ENCODE measurements at regions not wholly inside any gene's neighbourhood (a gene's known extent, or its start where the extent isn't known, plus 50 kb on each side); places are given as distances from the start of the nearest gene placed in this dataset.
"Not testable (repeated sequence)": the region's sequence is repeated elsewhere in the genome, so short reads cannot be mapped to it uniquely, and the experiment has no call there.

- 56 to 71% methylated on average over 5 to 6 of the region's 6 CpGs for WGBS, 2 donors
- Histone ChIP-seq H3K4me1 (no peaks in the 10 kb centered on the region), H3K9me3 (no peaks in the 10 kb centered on the region), H3K4me3 (no peak overlapping the region), H3K36me3 (no peaks in the 10 kb centered on the region), H3K27ac (no peak overlapping the region), H3K27me3 (peaks cover 0 to 20% (median 0%) of the 10 kb centered on the region in 4 donors)
- TF ChIP-seq CTCF (IDR thresholded peaks at IDR 0.05) (no peak), POLR2A (IDR thresholded peaks at IDR 0.05) (no peak)
- DNase-seq, result no peak
- intact Hi-C loops (cut with DNase I), result no loop called here
Observed at GRCh38 chr19:29886586-29886985, 55.5 kb upstream of the URI1 start.

- no peak for TF ChIP-seq POLR2A (IDR thresholded peaks at IDR 0.05)
- no peak for TF ChIP-seq CTCF (IDR thresholded peaks at IDR 0.05)
- Histone ChIP-seq H3K4me3 (no peak overlapping the region), H3K27me3 (peaks cover 0 to 15% (median 0%) of the 10 kb centered on the region in 4 donors), H3K4me1 (no peaks in the 10 kb centered on the region), H3K27ac (no peak overlapping the region), H3K36me3 (no peaks in the 10 kb centered on the region), H3K9me3 (no peaks in the 10 kb centered on the region)
- DNase-seq, result no peak
- intact Hi-C loops (cut with DNase I), result no loop called here
- WGBS, 2 donors, result 0 to 10% methylated on average over 1 to 2 of the region's 2 CpGs
Observed at GRCh38 chr19:29887442-29887855, 54.6 kb upstream of the URI1 start.

GRCh38 chr19:29888047-29888446 lies 54.0 kb upstream of the URI1 start:
- H3K27ac ChIP-seq; H3K4me1 ChIP-seq; H3K4me3 ChIP-seq; intact Hi-C loops (cut with DNase I); H3K9me3 ChIP-seq; DNase-seq; H3K36me3 ChIP-seq: not testable (repeated sequence)
- 89 to 96% methylated on average over 3 of the region's 3 CpGs for WGBS, 2 donors
- H3K27me3 ChIP-seq, result peaks cover 0 to 11% (median 0%) of the 10 kb centered on the region in 4 donors

GRCh38 chr19:29889702-29890101 lies 52.3 kb upstream of the URI1 start:
- Histone ChIP-seq H3K27me3 (peaks cover 0 to 12% (median 0%) of the 10 kb centered on the region in 4 donors), H3K9me3 (no peaks in the 10 kb centered on the region), H3K4me1 (no peaks in the 10 kb centered on the region), H3K36me3 (no peaks in the 10 kb centered on the region), H3K27ac (no peak overlapping the region), H3K4me3 (no peak overlapping the region)
- intact Hi-C loops (cut with DNase I), result no loop called here
- DNase-seq, result no peak
- TF ChIP-seq POLR2A (IDR thresholded peaks at IDR 0.05) (no peak), CTCF (IDR thresholded peaks at IDR 0.05) (no peak)

GRCh38 chr19:29890392-29890791 lies 51.6 kb upstream of the URI1 start:
- Histone ChIP-seq H3K4me1 (no peaks in the 10 kb centered on the region), H3K36me3 (no peaks in the 10 kb centered on the region), H3K4me3 (no peak overlapping the region), H3K27me3 (peaks cover 0 to 12% (median 0%) of the 10 kb centered on the region in 4 donors), H3K27ac (no peak overlapping the region), H3K9me3 (no peaks in the 10 kb centered on the region)
- TF ChIP-seq CTCF (IDR thresholded peaks at IDR 0.05) (no peak), POLR2A (IDR thresholded peaks at IDR 0.05) (no peak)
- 93% methylated on average over 1 of the region's 1 CpG for WGBS, 2 donors
- intact Hi-C loops (cut with DNase I), result no loop called here
- no peak for DNase-seq
